GM12872 (cell line): ENCODE measurements at regions not wholly inside any gene's neighbourhood (a gene's known extent, or its start where the extent isn't known, plus 50 kb on each side); places are given as distances from the start of the nearest gene placed in this dataset.

Experiments used
- CTCF ChIP-seq: IDR thresholded peaks from 3 replicates; pipeline ENCODE4 v1.5.1; 2011; ENCODE audit warnings: low read depth, mild to moderate bottlenecking, low read length, moderate library complexity; ENCODE audit not compliant: insufficient read depth

GRCh38 chr2:7882296-7882695, 799.6 kb upstream of the ID2 start:
- TF ChIP-seq CTCF: no peak

GRCh38 chr2:7884338-7884737, 797.5 kb upstream of the ID2 start:
- no peak for TF ChIP-seq CTCF

GRCh38 chr2:7886666-7887065, 795.2 kb upstream of the ID2 start:
- TF ChIP-seq CTCF: no peak

- TF ChIP-seq CTCF: no peak
Observed at GRCh38 chr2:7887441-7887840, 794.4 kb upstream of the ID2 start.

GRCh38 chr2:7888876-7889275, 793.0 kb upstream of the ID2 start:
- no peak for TF ChIP-seq CTCF

GRCh38 chr2:7891312-7891711, 790.5 kb upstream of the ID2 start:
- TF ChIP-seq CTCF: no peak

GRCh38 chr2:7895289-7895688, 786.6 kb upstream of the ID2 start:
- TF ChIP-seq CTCF: no peak
